ENCODE measurements at regions not wholly inside any gene's neighbourhood (a gene's known extent, or its start where the extent isn't known, plus 50 kb on each side); places are given as distances from the start of the nearest gene placed in this dataset.

GRCh38 chr13:55439450-55439849, 1701.3 kb upstream of the PRR20A start:
- DNase-seq (ENCODE audit: low read depth in 1 of 2, low spot score in 2 of 2): no peak
- POLR2A ChIA-PET (ENCODE audit: partially characterized antibody): no interaction called here
- H3K27ac ChIP-seq (ENCODE audit: low read depth, low read length): no peak overlapping the region

More at GRCh38 chr13:55439450-55439849, 1701.3 kb upstream of the PRR20A start:
- Histone ChIP-seq H3K18ac (ENCODE audit: extremely low read depth, low read length) (no peak overlapping the region), H3K23me2 (ENCODE audit: low read depth, low read length) (no peaks in the 10 kb centered on the region), H4K5ac (ENCODE audit: insufficient read length, low read depth, low read length) (no peak overlapping the region), H4K91ac (replicated peaks; ENCODE audit: insufficient read length, low read length) (no peak overlapping the region), H3K14ac (ENCODE audit: insufficient read length) (no peak overlapping the region), H4K8ac (ENCODE audit: extremely low read depth, insufficient read depth, low read length) (no peak overlapping the region), H3K27me3 (replicated peaks in 1 of 4; ENCODE audit: control insufficient read depth in 3 of 4, extremely low read depth in 1 of 4, insufficient read depth in 3 of 4, low read length in 3 of 4) (no peaks in the 10 kb centered on the region), H2BK5ac (ENCODE audit: low read depth, low read length) (no peak overlapping the region), H3K9me3 (ENCODE audit: insufficient read depth in 2 of 2, low read depth in 1 of 2, low read length in 1 of 2) (no peaks in the 10 kb centered on the region; a peak in 1 of 4 replicates), H3K79me2 (ENCODE audit: control insufficient read depth in 1 of 2, insufficient read depth in 2 of 2, low read length in 2 of 2) (no peaks in the 10 kb centered on the region), H3K4me2 (ENCODE audit: insufficient read depth in 1 of 2, low read depth in 2 of 2, low read length in 2 of 2) (no peak overlapping the region), H3K36me3 (ENCODE audit: control insufficient read depth in 2 of 4, insufficient read depth in 4 of 4, low read length in 3 of 4) (no peaks in the 10 kb centered on the region), H2BK12ac (ENCODE audit: low read depth, low read length) (no peak overlapping the region), H3K56ac (replicated peaks; ENCODE audit: insufficient read length, low read depth, low read length) (no peak overlapping the region), H3K79me1 (ENCODE audit: low read depth, low read length) (no peaks in the 10 kb centered on the region), H2BK20ac (ENCODE audit: low read length) (no peak overlapping the region), H3K4me1 (replicated peaks in 1 of 4; ENCODE audit: control insufficient read depth in 3 of 4, insufficient read depth in 4 of 4, low read length in 3 of 4) (peaks cover 0 to 13% (median 4%) of the 10 kb centered on the region in 4 experiments; a peak in 5 of 7 replicates), H2BK120ac (replicated peaks; ENCODE audit: low read depth, low read length) (no peak overlapping the region), H2AFZ (ENCODE audit: low read length) (no peak overlapping the region), H2BK15ac (ENCODE audit: low read length) (no peak overlapping the region), H3K4ac (replicated peaks; ENCODE audit: insufficient read length, low read depth, low read length) (no peak overlapping the region), H3K9ac (replicated peaks in 1 of 4; ENCODE audit: extremely low read depth in 1 of 4, low read depth in 3 of 4, low read length in 3 of 4) (no peak overlapping the region), H3K4me3 (ENCODE audit: extremely low read depth in 1 of 4, insufficient read depth in 2 of 4, low read depth in 3 of 4, low read length in 4 of 4) (no peak overlapping the region), H4K20me1 (replicated peaks in 1 of 2; ENCODE audit: control insufficient read depth in 1 of 2, insufficient read depth in 2 of 2, low read length in 2 of 2) (no peaks in the 10 kb centered on the region), H3K23ac (ENCODE audit: insufficient read length) (no peak overlapping the region), H2AK5ac (ENCODE audit: low read depth, low read length) (no peak overlapping the region)
- WGBS, 2 experiments (ENCODE audit: extremely low coverage in 1 of 2, insufficient coverage in 1 of 2, insufficient read length in 1 of 2, insufficient replicate concordance in 2 of 2, low coverage in 1 of 2, low lambda C conversion rate in 2 of 2, missing lambda C conversion rate in 1 of 2): 82% methylated on average over 1 of the region's 1 CpG; no CpG with 5 or more reads in 1 of the 2 experiments
- CTCF ChIA-PET (ENCODE audit: partially characterized antibody): interaction anchor here (0.7 kb wide), 1 partner anchor 818 kb away, joined by 3 read pairs; no protein-coding TSS in a partner anchor
- TF ChIP-seq SUZ12 (IDR thresholded peaks at IDR 0.05; ENCODE audit: low read length) (no peak), SIN3A (conservative IDR thresholded peaks at IDR 0.05 in 1 of 2, IDR thresholded peaks at IDR 0.05 in 1 of 2; ENCODE audit: low read depth in 1 of 2, low read length in 2 of 2) (no peak)
- FAIRE-seq: peak; percentile 36

All from H1 (cell line).